GM18868 (cell line): ENCODE measurements at regions not wholly inside any gene's neighbourhood (a gene's known extent, or its start where the extent isn't known, plus 50 kb on each side); places are given as distances from the start of the nearest gene placed in this dataset.
"Not testable (repeated sequence)": the region's sequence is repeated elsewhere in the genome, so short reads cannot be mapped to it uniquely, and the experiment has no call there.

Experiments
- ATAC-seq: cut with Tn5 transposase; IDR thresholded peaks from one replicate; pipeline ENCODE4 v1.9.1; 2021; ENCODE audit warnings: mild to moderate bottlenecking, moderate library complexity; ENCODE audit not compliant: unreplicated experiment

DNA sequence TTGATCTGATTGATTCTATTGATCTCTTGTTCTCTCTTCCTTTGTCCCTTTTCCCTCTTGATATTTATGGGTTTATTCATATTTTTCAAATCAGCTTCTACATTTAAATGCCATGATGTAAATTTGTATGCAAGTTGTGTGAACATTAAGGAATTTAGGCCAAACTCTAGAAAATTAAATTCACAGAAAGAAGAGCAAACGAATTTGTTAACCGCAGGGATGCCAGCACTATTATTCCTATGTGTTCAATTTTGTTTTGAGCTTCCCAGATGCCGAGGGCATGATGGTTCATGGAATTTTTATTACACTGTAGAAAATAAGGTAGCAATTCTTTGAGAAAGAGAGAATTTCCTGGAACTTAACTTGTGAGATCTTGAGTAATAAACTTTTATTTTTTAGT, 220.9 kb downstream of the BUB3 start:
- no peak for ATAC-seq

DNA sequence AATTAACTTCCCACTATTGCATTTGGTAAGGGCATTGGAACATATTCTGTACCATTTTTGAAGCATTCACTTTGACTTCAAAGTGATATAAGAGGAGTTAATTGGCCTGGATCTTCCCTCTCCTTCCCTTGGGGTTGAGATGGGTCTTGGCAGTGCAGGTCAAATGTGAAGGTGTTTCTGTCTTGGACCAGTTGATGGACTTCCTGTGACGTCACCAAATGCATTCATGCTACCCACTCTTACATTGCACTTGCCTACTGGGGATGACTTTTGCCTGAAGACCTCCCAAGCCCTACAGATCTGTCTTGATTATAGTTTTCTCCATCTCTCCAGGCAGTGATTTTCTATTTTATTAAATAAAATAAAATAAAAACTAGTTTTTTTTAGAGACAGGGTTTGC, 221.5 kb downstream of the BUB3 start:
- no peak for ATAC-seq

GRCh38 chr10:123377883-123378282, 223.7 kb downstream of the BUB3 start:
- no peak for ATAC-seq

DNA sequence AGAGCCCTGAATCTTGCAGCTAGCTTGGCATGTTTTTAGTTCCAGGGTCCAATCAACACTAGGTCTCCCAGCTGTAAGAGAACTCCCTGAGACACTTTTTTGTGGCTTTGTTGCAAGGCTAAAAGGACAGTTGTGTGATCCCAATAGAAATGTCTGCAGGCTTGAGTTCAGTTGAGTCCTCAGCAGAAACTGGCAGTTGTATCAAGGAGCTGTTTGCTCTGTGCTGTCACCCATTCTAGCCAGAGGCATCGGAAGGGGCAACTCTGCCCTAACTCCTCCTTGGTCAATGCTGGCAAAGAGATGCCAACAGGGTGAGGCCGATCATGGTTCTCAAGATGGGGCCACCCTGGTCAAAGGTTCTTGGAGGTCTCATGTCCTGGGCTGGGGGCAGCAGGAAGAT, 224.1 kb downstream of the BUB3 start:
- ATAC-seq = no peak

DNA sequence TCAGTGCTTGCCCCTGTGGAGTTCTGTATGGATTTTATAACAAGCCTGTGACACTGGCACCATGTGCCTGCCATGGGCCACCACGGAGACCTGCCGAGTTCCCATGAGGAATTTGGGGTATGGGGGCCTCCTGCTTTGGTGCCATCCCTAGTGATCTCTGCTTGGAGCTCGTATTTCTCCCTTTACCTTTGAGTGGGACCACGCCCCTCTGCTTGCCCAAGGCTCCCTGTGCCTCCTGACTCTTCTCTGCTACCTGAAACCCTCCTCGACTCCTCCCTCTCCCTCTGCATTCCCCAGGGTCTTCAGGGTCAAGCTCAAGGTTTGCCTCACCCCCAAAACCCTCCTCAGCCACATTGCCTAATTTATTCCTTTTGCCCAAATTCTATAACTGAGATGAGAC, 225.0 kb downstream of the BUB3 start:
- ATAC-seq = no peak

DNA sequence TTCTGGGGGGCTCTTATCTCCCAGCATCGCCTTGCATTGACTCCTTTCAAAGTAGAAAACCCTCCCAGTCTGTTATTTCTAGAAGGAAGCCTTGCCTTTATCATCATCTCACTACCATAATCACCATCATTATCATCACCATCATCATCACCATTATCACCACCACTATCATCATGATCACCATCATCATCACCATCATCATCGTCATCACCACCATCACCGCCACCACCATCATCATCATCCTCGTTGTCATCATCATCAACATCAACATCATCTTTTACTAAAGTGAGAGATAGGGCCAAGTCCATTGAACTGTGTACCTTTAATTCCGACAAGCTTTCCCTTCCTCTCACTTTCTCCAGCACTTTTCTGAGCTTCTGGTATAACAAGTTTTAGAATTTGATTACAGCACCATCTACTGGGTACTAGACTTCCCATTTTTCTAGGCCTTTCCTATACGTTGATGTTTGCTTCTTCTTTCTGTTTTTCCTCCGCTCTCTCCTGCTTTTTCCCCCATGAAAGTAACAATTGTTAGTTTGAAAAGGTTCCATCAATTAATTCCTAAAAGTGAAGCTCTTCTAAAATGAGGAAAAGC, 226.4 kb downstream of the BUB3 start:
- no peak for ATAC-seq

GRCh38 chr10:123381224-123381623, 227.0 kb downstream of the BUB3 start:
- ATAC-seq = no peak

DNA sequence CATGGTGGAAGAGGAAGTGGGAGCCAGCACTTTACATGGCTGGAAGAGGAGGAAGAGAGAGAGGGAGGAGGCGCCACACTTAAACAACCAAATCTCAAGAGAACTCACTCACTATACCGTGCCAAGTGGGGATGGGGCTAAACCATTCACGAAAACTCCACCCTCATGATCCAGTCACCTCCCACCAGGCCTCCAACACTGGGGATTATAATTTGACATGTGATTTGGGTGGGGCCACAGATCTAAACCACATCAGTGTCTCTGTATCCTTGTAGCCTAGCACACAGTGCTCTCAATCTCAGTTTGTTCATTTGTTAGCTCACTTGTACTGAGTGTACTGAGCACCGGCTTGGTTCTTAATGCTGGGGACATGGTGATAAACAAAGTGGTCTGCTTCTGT, 228.3 kb downstream of the BUB3 start:
- ATAC-seq = no peak

DNA sequence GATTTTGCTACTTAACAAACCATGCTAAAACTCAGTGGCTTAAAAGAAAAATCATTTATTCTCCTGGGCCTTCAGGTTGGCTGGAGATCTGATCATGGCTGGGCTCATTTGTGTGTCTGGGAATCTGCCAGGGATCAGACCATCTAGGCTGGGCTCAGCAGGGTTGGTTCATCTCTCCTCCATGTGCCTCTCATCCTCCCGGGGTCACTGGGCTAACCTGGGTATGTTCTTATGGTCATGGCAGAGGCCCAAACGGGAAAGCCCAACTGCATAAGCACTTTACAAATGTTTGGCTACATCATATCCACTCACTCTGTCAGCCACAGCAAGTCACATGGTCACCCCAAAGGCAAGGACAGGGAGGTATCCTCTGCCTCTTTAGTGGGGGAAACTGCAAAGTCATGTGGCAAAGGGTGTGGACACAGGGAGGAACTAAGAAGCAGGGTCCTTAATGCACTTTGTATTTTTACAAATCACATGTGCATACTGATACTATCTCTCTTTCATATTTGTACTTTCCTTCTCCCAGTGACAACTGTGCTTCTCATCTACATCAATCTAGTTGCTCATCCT, 231.4 kb downstream of the BUB3 start:
- no peak for ATAC-seq

GRCh38 chr10:123389520-123389919, 235.3 kb downstream of the BUB3 start:
- ATAC-seq = no peak

- ATAC-seq = no peak
These were observed 236.1 kb downstream of the BUB3 start for GRCh38 chr10:123390332-123390731.

DNA sequence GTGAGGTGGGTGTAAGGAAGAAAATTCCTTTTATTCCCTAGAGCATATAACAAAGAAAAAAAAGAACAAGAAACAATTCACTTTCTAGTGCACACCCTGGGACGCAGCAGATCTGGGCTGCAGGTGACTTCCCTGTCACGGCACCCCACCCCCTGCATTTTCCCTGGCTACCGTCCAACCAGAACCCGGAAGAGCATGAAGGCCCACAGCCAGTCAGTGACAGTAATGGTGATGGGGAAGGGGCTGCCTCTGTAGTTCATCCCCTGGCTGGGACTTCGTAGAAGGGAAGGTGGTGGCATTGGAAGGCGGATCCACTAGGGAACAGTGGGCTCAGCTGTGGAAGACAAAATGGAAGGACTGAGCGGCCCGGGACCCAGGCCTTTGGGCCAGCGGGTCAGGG, 236.7 kb downstream of the BUB3 start:
- ATAC-seq = no peak

DNA sequence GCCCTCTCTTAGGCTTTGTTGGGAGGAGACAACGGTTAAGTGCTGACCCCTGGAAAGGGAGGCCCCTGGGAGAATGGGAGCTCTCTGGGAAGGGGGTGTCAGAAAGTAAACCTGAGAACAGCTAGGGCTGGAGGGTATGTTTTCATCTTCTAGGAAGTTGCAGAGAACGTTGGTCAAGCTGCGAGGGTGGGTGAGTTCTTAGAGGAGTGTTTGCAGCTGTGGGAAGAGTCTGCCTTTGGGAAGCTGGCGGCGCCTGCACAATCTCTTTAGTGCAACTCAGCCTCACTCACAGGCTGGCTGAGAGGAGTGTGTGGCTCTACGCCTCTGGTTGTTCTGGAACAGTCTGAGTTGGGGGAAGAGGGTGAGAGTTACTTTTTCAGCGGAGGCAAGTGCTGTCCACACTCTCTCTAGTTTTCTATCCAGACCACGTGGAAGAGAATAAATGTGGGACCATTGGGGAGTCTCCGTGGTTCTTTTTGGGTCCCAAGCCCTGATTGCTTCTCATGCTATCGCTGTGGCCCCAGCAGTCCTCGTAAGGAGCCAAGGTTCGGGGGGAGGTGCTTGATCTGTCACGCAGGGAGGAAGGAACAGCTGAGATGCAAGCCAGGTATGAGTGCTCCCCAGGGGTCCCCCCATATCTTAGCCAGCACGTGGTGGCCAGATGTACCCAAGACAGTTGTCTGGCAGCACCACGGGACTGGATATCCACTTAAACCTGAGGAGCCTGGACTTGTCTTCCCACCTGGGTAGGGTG, 237.2 kb downstream of the BUB3 start:
- ATAC-seq = peak; percentile 52

DNA sequence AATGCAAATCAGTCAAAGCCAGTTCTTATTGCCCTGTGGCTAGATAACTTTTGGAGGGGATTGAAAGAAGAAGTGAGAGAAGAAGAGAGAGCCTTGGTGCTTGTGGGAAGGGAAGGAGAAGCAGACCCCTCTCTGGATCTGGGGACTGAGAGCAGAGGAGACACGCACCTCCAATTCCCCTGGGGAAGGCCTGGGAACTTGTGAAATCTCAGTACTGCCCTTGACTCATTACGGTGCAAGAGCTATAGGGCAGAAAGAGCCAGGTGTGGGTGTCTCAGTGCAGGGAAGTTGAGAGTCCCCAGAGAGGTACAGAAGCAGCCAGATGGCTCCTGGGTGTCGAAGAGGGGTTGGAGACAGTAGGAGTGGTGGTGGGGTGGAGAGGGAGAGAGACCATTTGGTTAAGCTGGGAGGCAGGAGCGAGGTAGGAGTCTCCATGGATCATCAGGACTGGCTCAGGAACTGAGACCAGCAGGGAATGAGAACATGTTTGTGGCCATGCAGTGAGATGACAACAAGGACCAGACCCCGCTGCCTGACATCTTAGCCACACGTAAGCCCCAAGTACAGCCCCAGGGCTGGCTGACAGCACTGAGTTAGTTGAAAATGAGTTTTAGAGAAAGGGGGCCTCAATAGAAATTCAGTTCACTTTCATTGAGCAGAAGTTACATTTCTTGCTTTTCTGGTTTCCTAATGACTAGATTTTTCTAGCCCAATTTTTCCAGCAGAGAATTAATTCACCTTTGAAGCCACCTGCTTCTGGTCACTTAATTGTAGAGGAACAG, 238.2 kb downstream of the BUB3 start:
- peak; percentile 77 for ATAC-seq

DNA sequence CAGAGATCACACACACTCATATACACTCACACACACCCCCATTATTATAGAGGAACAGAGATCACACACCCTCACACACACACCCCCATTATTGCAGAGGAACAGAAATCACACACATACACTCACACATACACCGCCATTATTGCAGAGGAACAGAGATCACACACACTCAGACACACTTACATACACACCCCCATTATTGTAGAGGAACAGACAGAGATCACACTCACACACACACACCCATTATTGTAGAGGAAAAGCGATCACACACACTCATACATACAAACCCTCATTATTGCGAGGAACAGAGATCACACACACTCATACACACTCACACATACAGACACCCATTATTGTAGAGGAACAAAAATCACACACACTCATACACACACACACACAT, 239.0 kb downstream of the BUB3 start:
- ATAC-seq = no peak

GRCh38 chr10:123394382-123394781, 240.2 kb downstream of the BUB3 start:
- ATAC-seq = no peak

- ATAC-seq = not testable (repeated sequence)
These were observed 241.0 kb downstream of the BUB3 start for GRCh38 chr10:123395234-123395633.

- ATAC-seq = no peak
These were observed 241.7 kb downstream of the BUB3 start for GRCh38 chr10:123395906-123396305.

- ATAC-seq = peak; percentile 75
These were observed 244.0 kb downstream of the BUB3 start for GRCh38 chr10:123398180-123398591.

DNA sequence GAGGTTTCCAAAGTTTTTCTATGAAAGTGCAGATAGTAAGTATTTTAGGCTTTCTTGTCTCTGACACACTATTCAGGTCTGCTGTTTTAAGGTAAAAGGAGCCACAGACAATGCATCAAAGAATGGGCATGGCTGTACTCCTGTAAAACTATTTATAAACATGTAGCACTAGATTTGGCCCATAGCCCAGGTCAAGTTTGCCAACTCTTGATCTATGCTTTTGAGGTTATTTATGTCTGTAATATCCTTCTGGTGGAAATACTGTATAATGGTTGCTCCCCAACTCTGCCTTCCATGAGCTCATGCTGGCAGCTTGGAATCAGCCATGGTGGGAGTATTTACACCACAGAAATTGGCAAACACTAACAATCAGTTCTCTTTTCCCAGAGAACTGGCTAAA, 244.6 kb downstream of the BUB3 start:
- ATAC-seq = no peak

- no peak for ATAC-seq
These were observed 245.2 kb downstream of the BUB3 start for GRCh38 chr10:123399276-123399839.
